ENCODE measurements at regions not wholly inside any gene's neighbourhood (a gene's known extent, or its start where the extent isn't known, plus 50 kb on each side); places are given as distances from the start of the nearest gene placed in this dataset.
"Not testable (repeated sequence)": the region's sequence is repeated elsewhere in the genome, so short reads cannot be mapped to it uniquely, and the experiment has no call there.

GRCh38 chr3:69688400-69688799, 50.9 kb upstream of the MITF start:
- H3K4me3 ChIP-seq (ENCODE audit: low read depth, low read length), result no peak overlapping the region
- H3K9me3 ChIP-seq (ENCODE audit: control insufficient read depth, insufficient read depth, low read depth, low read length), result no peaks in the 10 kb centered on the region
- H3K9ac ChIP-seq (ENCODE audit: low read length), result no peak overlapping the region
- no peaks in the 10 kb centered on the region for H3K4me1 ChIP-seq (ENCODE audit: control insufficient read depth, insufficient read depth, low read length)
- H3K27me3 ChIP-seq (ENCODE audit: control insufficient read depth, insufficient read depth, low read length), result peaks cover 68% of the 10 kb centered on the region
- H3K36me3 ChIP-seq (ENCODE audit: control insufficient read depth, insufficient read depth, low read length), result no peaks in the 10 kb centered on the region
- no peak overlapping the region for H3K27ac ChIP-seq (ENCODE audit: low read depth, low read length)

- Histone ChIP-seq H3K36me3 (ENCODE audit: control insufficient read depth, insufficient read depth, low read length) (no peaks in the 10 kb centered on the region), H3K9ac (ENCODE audit: low read length) (no peak overlapping the region), H3K27me3 (ENCODE audit: control insufficient read depth, insufficient read depth, low read length) (peaks cover 76% of the 10 kb centered on the region), H3K4me1 (ENCODE audit: control insufficient read depth, insufficient read depth, low read length) (peaks cover 7% of the 10 kb centered on the region; the same call in 1 of the 2 replicates), H3K27ac (ENCODE audit: low read depth, low read length) (no peak overlapping the region), H3K9me3 (ENCODE audit: control insufficient read depth, insufficient read depth, low read depth, low read length) (no peaks in the 10 kb centered on the region), H3K4me3 (ENCODE audit: low read depth, low read length) (no peak overlapping the region)
Observed at GRCh38 chr3:69687641-69688040, 51.6 kb upstream of the MITF start.

- H3K36me3 ChIP-seq (ENCODE audit: control insufficient read depth, insufficient read depth, low read length), result no peaks in the 10 kb centered on the region
- no peak overlapping the region for H3K9ac ChIP-seq (ENCODE audit: low read length)
- H3K27ac ChIP-seq (ENCODE audit: low read depth, low read length), result no peak overlapping the region
- H3K9me3 ChIP-seq (ENCODE audit: control insufficient read depth, insufficient read depth, low read depth, low read length), result no peaks in the 10 kb centered on the region
- peaks cover 8% of the 10 kb centered on the region; the same call in 1 of the 2 replicates for H3K4me1 ChIP-seq (ENCODE audit: control insufficient read depth, insufficient read depth, low read length)
- H3K4me3 ChIP-seq (ENCODE audit: low read depth, low read length), result no peak overlapping the region
- H3K27me3 ChIP-seq (ENCODE audit: control insufficient read depth, insufficient read depth, low read length), result peaks cover 91% of the 10 kb centered on the region
Observed at GRCh38 chr3:69686056-69686455, 53.2 kb upstream of the MITF start.

- H3K4me3 ChIP-seq (ENCODE audit: low read depth, low read length), result no peak overlapping the region
- peaks cover 8% of the 10 kb centered on the region; the same call in 1 of the 2 replicates for H3K4me1 ChIP-seq (ENCODE audit: control insufficient read depth, insufficient read depth, low read length)
- no peaks in the 10 kb centered on the region for H3K36me3 ChIP-seq (ENCODE audit: control insufficient read depth, insufficient read depth, low read length)
- H3K27ac ChIP-seq (ENCODE audit: low read depth, low read length), result no peak overlapping the region
- H3K9ac ChIP-seq (ENCODE audit: low read length), result no peak overlapping the region
- no peaks in the 10 kb centered on the region for H3K9me3 ChIP-seq (ENCODE audit: control insufficient read depth, insufficient read depth, low read depth, low read length)
- H3K27me3 ChIP-seq (ENCODE audit: control insufficient read depth, insufficient read depth, low read length), result peaks cover 97% of the 10 kb centered on the region
Observed at GRCh38 chr3:69684309-69684961, 54.8 kb upstream of the MITF start.

GRCh38 chr3:69683082-69683806, 56.0 kb upstream of the MITF start:
- Histone ChIP-seq H3K9ac (ENCODE audit: low read length) (no peak overlapping the region), H3K4me3 (ENCODE audit: low read depth, low read length) (no peak overlapping the region), H3K4me1 (ENCODE audit: control insufficient read depth, insufficient read depth, low read length) (peaks cover 8% of the 10 kb centered on the region; the same call in 1 of the 2 replicates), H3K36me3 (ENCODE audit: control insufficient read depth, insufficient read depth, low read length) (no peaks in the 10 kb centered on the region), H3K9me3 (ENCODE audit: control insufficient read depth, insufficient read depth, low read depth, low read length) (no peaks in the 10 kb centered on the region), H3K27me3 (ENCODE audit: control insufficient read depth, insufficient read depth, low read length) (peaks cover 90% of the 10 kb centered on the region), H3K27ac (ENCODE audit: low read depth, low read length) (no peak overlapping the region)

- H3K4me1 ChIP-seq (ENCODE audit: control insufficient read depth, insufficient read depth, low read length); H3K4me3 ChIP-seq (ENCODE audit: low read depth, low read length); H3K9ac ChIP-seq (ENCODE audit: low read length); H3K9me3 ChIP-seq (ENCODE audit: control insufficient read depth, insufficient read depth, low read depth, low read length); H3K27ac ChIP-seq (ENCODE audit: low read depth, low read length); H3K36me3 ChIP-seq (ENCODE audit: control insufficient read depth, insufficient read depth, low read length): not testable (repeated sequence)
- peaks cover 35% of the 10 kb centered on the region for H3K27me3 ChIP-seq (ENCODE audit: control insufficient read depth, insufficient read depth, low read length)
Observed at GRCh38 chr3:69677456-69677855, 61.8 kb upstream of the MITF start.

- Histone ChIP-seq H3K9ac (ENCODE audit: low read length) (no peak overlapping the region), H3K9me3 (ENCODE audit: control insufficient read depth, insufficient read depth, low read depth, low read length) (no peaks in the 10 kb centered on the region), H3K27ac (ENCODE audit: low read depth, low read length) (no peak overlapping the region), H3K4me3 (ENCODE audit: low read depth, low read length) (no peak overlapping the region), H3K4me1 (ENCODE audit: control insufficient read depth, insufficient read depth, low read length) (no peaks in the 10 kb centered on the region), H3K36me3 (ENCODE audit: control insufficient read depth, insufficient read depth, low read length) (no peaks in the 10 kb centered on the region), H3K27me3 (ENCODE audit: control insufficient read depth, insufficient read depth, low read length) (peaks cover 20% of the 10 kb centered on the region)
Observed at GRCh38 chr3:69675786-69676530, 63.3 kb upstream of the MITF start.

- Histone ChIP-seq H3K4me3 (ENCODE audit: low read depth, low read length) (no peak overlapping the region), H3K27ac (ENCODE audit: low read depth, low read length) (no peak overlapping the region), H3K36me3 (ENCODE audit: control insufficient read depth, insufficient read depth, low read length) (no peaks in the 10 kb centered on the region), H3K9ac (ENCODE audit: low read length) (no peak overlapping the region), H3K9me3 (ENCODE audit: control insufficient read depth, insufficient read depth, low read depth, low read length) (no peaks in the 10 kb centered on the region), H3K27me3 (ENCODE audit: control insufficient read depth, insufficient read depth, low read length) (peaks cover 8% of the 10 kb centered on the region; the same call in 1 of the 2 replicates), H3K4me1 (ENCODE audit: control insufficient read depth, insufficient read depth, low read length) (no peaks in the 10 kb centered on the region)
Observed at GRCh38 chr3:69674752-69675151, 64.5 kb upstream of the MITF start.

GRCh38 chr3:69671082-69671952, 67.9 kb upstream of the MITF start:
- H3K9ac ChIP-seq (ENCODE audit: low read length), result no peak overlapping the region
- H3K27ac ChIP-seq (ENCODE audit: low read depth, low read length), result no peak overlapping the region
- H3K36me3 ChIP-seq (ENCODE audit: control insufficient read depth, insufficient read depth, low read length), result no peaks in the 10 kb centered on the region
- no peaks in the 10 kb centered on the region for H3K9me3 ChIP-seq (ENCODE audit: control insufficient read depth, insufficient read depth, low read depth, low read length)
- no peak overlapping the region for H3K4me3 ChIP-seq (ENCODE audit: low read depth, low read length)
- no peaks in the 10 kb centered on the region for H3K4me1 ChIP-seq (ENCODE audit: control insufficient read depth, insufficient read depth, low read length)
- H3K27me3 ChIP-seq (ENCODE audit: control insufficient read depth, insufficient read depth, low read length), result no peaks in the 10 kb centered on the region

- no peak overlapping the region for H3K27ac ChIP-seq (ENCODE audit: low read depth, low read length)
- H3K4me1 ChIP-seq (ENCODE audit: control insufficient read depth, insufficient read depth, low read length), result peaks cover 4% of the 10 kb centered on the region; the same call in 1 of the 2 replicates
- H3K9ac ChIP-seq (ENCODE audit: low read length), result no peak overlapping the region
- H3K9me3 ChIP-seq (ENCODE audit: control insufficient read depth, insufficient read depth, low read depth, low read length), result no peaks in the 10 kb centered on the region
- H3K4me3 ChIP-seq (ENCODE audit: low read depth, low read length), result no peak overlapping the region
- H3K27me3 ChIP-seq (ENCODE audit: control insufficient read depth, insufficient read depth, low read length), result no peaks in the 10 kb centered on the region
- no peaks in the 10 kb centered on the region for H3K36me3 ChIP-seq (ENCODE audit: control insufficient read depth, insufficient read depth, low read length)
Observed at GRCh38 chr3:69669070-69669469, 70.2 kb upstream of the MITF start.
